B cell (primary cell): ENCODE measurements at regions not wholly inside any gene's neighbourhood (a gene's known extent, or its start where the extent isn't known, plus 50 kb on each side); places are given as distances from the start of the nearest gene placed in this dataset.

Experiments
- ATAC-seq: fragments of 200-7000 bp; cut with Tn5 transposase; one replicate; pipeline ENCODE4 v1.10.0; 2021; ENCODE audit warnings: low read depth, mild to moderate bottlenecking, moderate number of reproducible peaks, moderate library complexity
- CTCF ChIA-PET: fragments of 350-600 bp; sonication (Branson Sonifier 250); formaldehyde crosslinking; loops from one replicate; lab custom pipeline; 2021; ENCODE audit warnings: antibody characterized with exemption, inconsistent platforms; lab: Charles Lee
- POLR2A ChIA-PET: fragments of 350-600 bp; sonication (Branson Sonifier 250); formaldehyde crosslinking; loops from one replicate; lab custom pipeline; 2021; ENCODE audit warnings: antibody characterized with exemption; lab: Charles Lee
- DNase-seq: peaks from one replicate; pipeline ENCODE4 v3.0.0; 2013
- H2AFZ ChIP-seq: 2 replicates; pipeline ENCODE4 v1.6.1; 2012; ENCODE audit warnings: mild to moderate bottlenecking, low read depth, low read length; ENCODE audit not compliant: insufficient read depth, poor library complexity, severe bottlenecking
- H3K27ac ChIP-seq, 2 donors: 1 replicate in 1 of 2; 2 replicates in 1 of 2; pipeline ENCODE4 v1.5.1; 2012 to 2013; ENCODE audit warnings: low read length in 2 of 2, mild to moderate bottlenecking in 2 of 2, moderate library complexity in 1 of 2
- H3K27me3 ChIP-seq, 4 experiments: fragments of 200-600 bp in 1 of 4; sonication (generic) in 1 of 4; replicated peaks in 1 of 4; 1 replicate in 2 of 4; 2 replicates in 2 of 4; pipeline versions ENCODE4 v1.6.1 to v1.7.0; 2013 to 2016; ENCODE audit warnings: low read length in 3 of 4, mild to moderate bottlenecking in 2 of 4, mixed read lengths in 1 of 4, moderate library complexity in 1 of 4; ENCODE audit not compliant: insufficient read depth in 4 of 4, control insufficient read depth in 3 of 4; ENCODE audit errors: control extremely low read depth in 1 of 4
- H3K36me3 ChIP-seq, 2 experiments: replicated peaks in 1 of 2; 1 replicate in 1 of 2; 2 replicates in 1 of 2; pipeline versions ENCODE4 v1.6.1 to v1.7.1; 2013; ENCODE audit warnings: low read length in 1 of 2; ENCODE audit not compliant: insufficient read depth in 2 of 2, control insufficient read depth in 1 of 2; ENCODE audit errors: control extremely low read depth in 1 of 2, extremely low read depth in 1 of 2
- H3K4me1 ChIP-seq, 2 donors: fragments of 200-600 bp in 1 of 2; sonication (generic) in 1 of 2; 1 replicate in 1 of 2; 2 replicates in 1 of 2; pipeline versions ENCODE4 v1.5.1 to v1.6.1; 2013 to 2017; ENCODE audit warnings: low read length in 2 of 2; ENCODE audit not compliant: control insufficient read depth in 2 of 2, insufficient read depth in 2 of 2
- H3K4me2 ChIP-seq: replicated peaks from 2 replicates; pipeline ENCODE3; 2012; ENCODE audit warnings: mild to moderate bottlenecking, low read depth, low read length; ENCODE audit not compliant: poor library complexity, severe bottlenecking
- H3K4me3 ChIP-seq, 5 experiments: fragments of 200-600 bp in 1 of 5; sonication (generic) in 1 of 5; 1 replicate in 3 of 5; 2 replicates in 2 of 5; pipeline versions ENCODE4 v1.5.1 to v1.7.0; 2011 to 2016; ENCODE audit warnings: low read length in 4 of 5, mild to moderate bottlenecking in 4 of 5, low read depth in 2 of 5, control low read depth in 1 of 5, moderate library complexity in 1 of 5; ENCODE audit not compliant: insufficient read depth in 1 of 5; ENCODE audit errors: control extremely low read depth in 1 of 5, extremely low read depth in 1 of 5
- H3K79me2 ChIP-seq: fragments of 200-600 bp; sonication (generic); one replicate; pipeline ENCODE4 v1.6.0; 2016; ENCODE audit warnings: low read length; ENCODE audit not compliant: control insufficient read depth, insufficient read depth
- H3K9ac ChIP-seq: fragments of 200-600 bp; sonication (generic); 2 replicates; pipeline ENCODE4 v1.6.1; 2017; ENCODE audit warnings: mild to moderate bottlenecking, low read length, moderate library complexity
- H3K9me3 ChIP-seq, 3 donors: one replicate each; pipeline versions ENCODE4 v1.6.1 to v1.7.1; 2013; ENCODE audit warnings: low read length in 2 of 3; ENCODE audit not compliant: control insufficient read depth in 2 of 3, insufficient read depth in 1 of 3; ENCODE audit errors: control extremely low read depth in 1 of 3
- H4K20me1 ChIP-seq: 2 replicates; pipeline ENCODE4 v1.6.0; 2012; ENCODE audit warnings: mild to moderate bottlenecking, low read length; ENCODE audit not compliant: insufficient read depth, control insufficient read depth, poor library complexity, severe bottlenecking
- H3K27ac Mint-ChIP-seq: one replicate; pipeline ENCODE4 v1.8.0; 2021; ENCODE audit warnings: mixed read lengths
- H3K27me3 Mint-ChIP-seq: one replicate; pipeline ENCODE4 v1.8.0; 2021; ENCODE audit warnings: mixed read lengths
- H3K4me1 Mint-ChIP-seq: one replicate; pipeline ENCODE4 v1.8.0; 2021; ENCODE audit warnings: mixed read lengths
- H3K4me3 Mint-ChIP-seq: one replicate; pipeline ENCODE4 v1.8.0; 2021; ENCODE audit warnings: mixed read lengths
- H3K9me3 Mint-ChIP-seq: one replicate; pipeline ENCODE4 v1.8.0; 2022; ENCODE audit warnings: mixed read lengths; ENCODE audit not compliant: insufficient read depth
- EZH2 ChIP-seq: IDR thresholded peaks from 2 replicates; pipeline ENCODE4 v1.6.1; 2012; ENCODE audit warnings: borderline replicate concordance, low read depth, mild to moderate bottlenecking, moderate library complexity, low read length; ENCODE audit not compliant: insufficient read depth, poor library complexity, severe bottlenecking
- WGBS: methylation state at CpG from one replicate; pipeline ENCODE4 v1.1.5; 2013; ENCODE audit warnings: missing lambda C conversion rate; ENCODE audit not compliant: insufficient coverage; 5-methylcytosine and 5-hydroxymethylcytosine counted together
- intact Hi-C: fragments of 100-400 bp; cut with micrococcal nuclease; formaldehyde crosslinking; loops from one replicate; pipeline ENCODE4 v1.10.0; 2022
- TF ChIP-seq, protein P1 (sequence below): fragments of 200-600 bp; IDR thresholded peaks from one replicate; pipeline ENCODE4 v1.8.0; 2022; ENCODE audit warnings: antibody characterized with exemption, mild to moderate bottlenecking

DNA sequence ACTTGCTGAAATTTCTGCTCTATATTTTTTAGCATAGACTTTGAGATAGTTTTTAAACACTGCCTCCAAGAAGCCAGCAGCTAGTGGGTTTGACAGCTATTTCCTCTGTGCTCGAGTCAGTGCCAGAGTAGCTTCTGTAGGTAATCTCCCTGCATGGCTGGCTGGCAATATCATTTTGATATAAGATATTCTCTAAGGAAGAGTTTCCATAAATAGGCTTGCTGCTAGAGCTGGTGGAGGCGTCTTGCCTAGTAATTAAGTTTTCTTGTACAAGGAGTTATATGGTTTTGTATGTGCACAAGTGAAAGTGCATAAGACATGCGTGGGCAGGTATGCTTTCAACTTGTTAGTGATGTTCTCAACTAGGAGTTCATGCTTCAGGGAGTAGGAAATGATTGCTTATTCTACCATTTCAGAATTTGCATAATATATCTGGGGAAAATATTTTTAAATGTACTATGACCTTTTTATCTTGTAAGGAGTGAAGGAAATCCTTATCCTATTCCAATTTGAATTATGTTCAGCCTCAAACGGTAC is 74.1 kb upstream of the CCL21 start:
- DNase-seq (no peak), ATAC-seq (no peak)
- Histone ChIP-seq H3K4me3 (no peak overlapping the region), H3K36me3 (no peaks in the 10 kb centered on the region), H3K4me2 (no peak overlapping the region), H3K27ac (no peak overlapping the region), H2AFZ (no peak overlapping the region), H3K9ac (no peak overlapping the region), H3K79me2 (no peaks in the 10 kb centered on the region), H3K9me3 (no peaks in the 10 kb centered on the region), H3K4me1 (peaks cover 3 to 7% of the 10 kb centered on the region in 2 donors), H3K27me3 (peaks cover 0 to 4% (median 0%) of the 10 kb centered on the region in 4 experiments), H4K20me1 (no peaks in the 10 kb centered on the region)
- WGBS: 71% methylated on average over 1 of the region's 4 CpGs
- Mint-ChIP-seq H3K4me3 (no peak overlapping the region), H3K27me3 (peaks cover 28% of the 10 kb centered on the region), H3K9me3 (no peaks in the 10 kb centered on the region), H3K4me1 (no peaks in the 10 kb centered on the region), H3K27ac (no peak overlapping the region)
- ChIA-PET POLR2A (no interaction called here), CTCF (no interaction called here)
- intact Hi-C loops: no loop called here
- TF ChIP-seq EZH2: no peak
- TF ChIP-seq, protein P1, sequence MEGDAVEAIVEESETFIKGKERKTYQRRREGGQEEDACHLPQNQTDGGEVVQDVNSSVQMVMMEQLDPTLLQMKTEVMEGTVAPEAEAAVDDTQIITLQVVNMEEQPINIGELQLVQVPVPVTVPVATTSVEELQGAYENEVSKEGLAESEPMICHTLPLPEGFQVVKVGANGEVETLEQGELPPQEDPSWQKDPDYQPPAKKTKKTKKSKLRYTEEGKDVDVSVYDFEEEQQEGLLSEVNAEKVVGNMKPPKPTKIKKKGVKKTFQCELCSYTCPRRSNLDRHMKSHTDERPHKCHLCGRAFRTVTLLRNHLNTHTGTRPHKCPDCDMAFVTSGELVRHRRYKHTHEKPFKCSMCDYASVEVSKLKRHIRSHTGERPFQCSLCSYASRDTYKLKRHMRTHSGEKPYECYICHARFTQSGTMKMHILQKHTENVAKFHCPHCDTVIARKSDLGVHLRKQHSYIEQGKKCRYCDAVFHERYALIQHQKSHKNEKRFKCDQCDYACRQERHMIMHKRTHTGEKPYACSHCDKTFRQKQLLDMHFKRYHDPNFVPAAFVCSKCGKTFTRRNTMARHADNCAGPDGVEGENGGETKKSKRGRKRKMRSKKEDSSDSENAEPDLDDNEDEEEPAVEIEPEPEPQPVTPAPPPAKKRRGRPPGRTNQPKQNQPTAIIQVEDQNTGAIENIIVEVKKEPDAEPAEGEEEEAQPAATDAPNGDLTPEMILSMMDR: no peak

GRCh38 chr9:34782372-34782771 is 72.4 kb upstream of the CCL21 start:
- no peaks in the 10 kb centered on the region for H4K20me1 ChIP-seq
- intact Hi-C loops: no loop called here
- H3K27ac ChIP-seq: no peak overlapping the region
- no CpG with 5 or more reads among the region's 2 CpGs for WGBS
- no peak overlapping the region for H3K9ac ChIP-seq
- ATAC-seq: no peak
- Mint-ChIP-seq H3K4me3 (no peak overlapping the region), H3K9me3 (no peaks in the 10 kb centered on the region), H3K4me1 (no peaks in the 10 kb centered on the region), H3K27me3 (peaks cover 26% of the 10 kb centered on the region), H3K27ac (no peak overlapping the region)
- peaks cover 3 to 7% of the 10 kb centered on the region in 2 donors for H3K4me1 ChIP-seq
- CTCF ChIA-PET: no interaction called here
- no peaks in the 10 kb centered on the region for H3K36me3 ChIP-seq
- TF ChIP-seq EZH2: no peak
- no peaks in the 10 kb centered on the region for H3K79me2 ChIP-seq
- peaks cover 0 to 10% (median 5%) of the 10 kb centered on the region in 4 experiments for H3K27me3 ChIP-seq
- POLR2A ChIA-PET: no interaction called here
- H3K4me3 ChIP-seq: no peak overlapping the region
- no peak overlapping the region for H2AFZ ChIP-seq
- DNase-seq: no peak
- H3K9me3 ChIP-seq: peaks cover 0 to 2% (median 0%) of the 10 kb centered on the region in 3 donors
- H3K4me2 ChIP-seq: no peak overlapping the region
